Stimulated activated CD8-positive, alpha-beta memory T cell treated with anti-CD3 and anti-CD28 coated beads, Interleukin-7, amount 100 ng/mL, for 4 hours (primary cell): ENCODE measurements at regions not wholly inside any gene's neighbourhood (a gene's known extent, or its start where the extent isn't known, plus 50 kb on each side); places are given as distances from the start of the nearest gene placed in this dataset.
"Not testable (repeated sequence)": the region's sequence is repeated elsewhere in the genome, so short reads cannot be mapped to it uniquely, and the experiment has no call there.

Experiments used
- DNase-seq, 2 donors: peaks; one replicate each; pipeline ENCODE4 v3.0.0-alpha.2; 2020; ENCODE audit warnings: low read depth in 2 of 2

DNA sequence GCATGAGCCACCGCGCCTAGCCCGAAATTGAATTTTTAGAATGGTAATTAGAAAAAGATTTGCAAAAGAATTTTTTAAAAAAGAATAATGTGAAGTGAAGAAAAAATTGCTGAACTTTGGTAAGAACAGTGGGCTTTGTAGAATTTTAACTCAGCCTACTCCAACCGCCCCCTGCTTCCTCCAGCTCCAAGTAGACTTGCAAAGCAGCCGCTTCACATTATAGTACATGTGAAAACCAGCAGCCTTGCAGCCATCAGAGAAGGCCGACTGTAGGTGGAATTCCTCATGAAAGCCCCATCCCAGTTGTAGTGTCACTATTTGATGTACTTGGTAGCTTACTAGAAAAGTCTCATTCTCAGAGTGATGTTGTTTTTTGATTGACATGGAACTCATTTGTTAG, 835.6 kb downstream of the TBC1D32 start:
- DNase-seq, result no peak

DNA sequence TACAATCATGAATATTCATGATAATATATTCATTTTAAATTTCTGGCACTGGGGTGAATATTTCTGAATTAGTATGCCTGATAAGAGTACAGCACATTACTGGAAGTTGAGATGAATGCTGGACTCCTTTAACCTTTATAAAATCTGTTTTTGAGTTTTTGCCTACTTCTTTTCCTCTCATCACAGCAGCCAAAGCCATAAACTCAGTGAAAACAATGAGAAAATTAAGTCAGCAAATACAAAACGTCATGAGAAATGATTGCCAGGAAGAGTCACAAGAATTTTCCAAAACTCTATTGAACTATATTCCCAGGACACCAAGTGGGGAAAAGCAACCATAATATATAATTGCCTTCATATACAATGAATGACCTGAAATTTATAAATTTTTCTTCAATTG, 837.6 kb downstream of the TBC1D32 start:
- no peak for DNase-seq

DNA sequence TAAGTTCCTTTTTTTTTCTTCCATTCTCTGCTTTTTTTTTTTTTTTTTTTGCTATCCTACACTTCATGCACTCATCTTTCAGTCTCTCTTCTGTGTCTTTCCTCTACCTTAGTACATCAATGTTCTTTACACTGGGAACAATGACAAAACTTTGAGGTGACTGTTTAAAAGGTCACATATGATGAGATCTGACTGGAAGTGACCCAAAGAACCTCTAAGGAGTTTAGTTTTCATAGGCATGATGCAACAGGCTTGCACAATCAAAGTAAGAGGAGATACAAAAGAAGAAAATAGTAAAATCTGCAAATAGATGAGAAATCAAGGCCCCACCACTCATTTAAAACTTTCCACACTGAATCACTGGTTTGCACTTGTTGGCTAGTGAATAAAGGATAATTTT, 840.8 kb downstream of the TBC1D32 start:
- no peak for DNase-seq

DNA sequence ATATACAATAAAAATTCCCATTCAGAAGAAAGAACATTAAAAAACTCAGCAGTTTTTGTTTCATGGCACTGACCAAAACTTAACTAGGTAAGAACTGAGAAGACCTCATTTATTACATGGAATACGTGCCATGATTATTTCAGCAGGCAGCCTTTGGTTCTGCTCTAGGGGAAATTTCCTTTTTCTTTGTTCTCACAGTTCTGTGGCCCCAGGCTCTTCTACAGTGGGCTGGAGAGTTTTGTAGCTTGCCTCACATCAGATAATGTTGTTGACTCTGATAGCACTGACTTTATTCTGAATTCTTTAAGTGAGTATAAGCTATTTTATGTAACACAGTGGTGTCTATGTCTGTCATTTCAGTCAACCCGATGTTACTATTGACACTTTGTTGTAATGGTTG, 844.3 kb downstream of the TBC1D32 start:
- no peak for DNase-seq

DNA sequence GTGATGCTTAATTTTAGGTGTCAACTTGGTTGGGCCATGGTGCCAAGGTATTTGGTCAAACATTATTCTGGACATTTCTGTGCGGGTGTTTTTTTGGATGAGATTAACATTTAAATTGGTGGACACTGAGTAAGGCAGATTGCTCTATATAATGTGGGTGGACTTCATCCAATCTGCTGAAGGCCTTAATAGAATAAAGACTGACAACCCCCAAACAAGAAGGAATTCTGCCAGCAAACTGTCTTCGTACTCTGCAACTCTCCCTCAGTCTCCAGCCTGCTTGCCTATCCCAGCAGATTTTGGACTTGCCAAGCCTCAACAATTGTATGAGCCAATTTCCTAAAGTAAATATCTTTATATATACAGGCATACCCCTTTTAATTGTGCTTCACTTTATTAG, 850.1 kb downstream of the TBC1D32 start:
- DNase-seq, result no peak

DNA sequence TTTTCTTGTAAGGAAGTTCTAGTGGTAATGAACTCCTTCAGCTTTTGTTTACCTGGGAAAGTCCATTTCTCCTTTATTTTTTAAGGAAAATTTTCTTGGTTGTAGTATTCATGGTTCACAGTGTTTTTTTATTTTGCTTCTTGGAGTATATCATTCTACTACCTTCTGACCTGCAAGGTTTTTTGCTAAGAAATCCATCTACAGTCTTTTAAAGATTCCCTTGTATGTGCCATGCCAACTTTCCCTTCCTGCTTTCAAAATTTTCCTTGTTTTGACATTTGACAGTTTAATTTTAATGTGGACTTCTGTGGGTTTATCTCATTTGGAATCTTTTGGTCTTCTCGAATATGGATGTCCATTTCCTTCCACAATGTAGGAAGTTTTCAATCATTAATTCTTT, 855.6 kb downstream of the TBC1D32 start:
- no peak for DNase-seq

DNA sequence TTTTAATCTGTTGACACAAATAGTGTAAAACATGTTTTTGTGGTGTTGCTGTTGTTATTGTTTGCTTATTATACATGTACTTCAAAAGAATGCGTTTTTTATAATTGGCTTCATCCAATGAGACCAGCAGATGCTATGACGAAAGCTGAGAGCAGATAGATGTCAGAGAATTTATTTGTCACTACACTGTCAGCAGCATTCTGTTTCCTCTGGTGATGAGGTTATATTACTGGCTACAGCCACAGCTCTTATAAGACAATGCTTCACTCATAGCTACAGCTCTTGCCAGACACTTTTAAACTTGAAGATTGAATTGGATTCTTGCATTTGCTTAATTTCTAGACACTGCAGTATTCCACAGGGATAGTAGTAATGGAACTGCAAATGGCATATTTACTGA, 860.5 kb downstream of the TBC1D32 start:
- DNase-seq, result no peak

DNA sequence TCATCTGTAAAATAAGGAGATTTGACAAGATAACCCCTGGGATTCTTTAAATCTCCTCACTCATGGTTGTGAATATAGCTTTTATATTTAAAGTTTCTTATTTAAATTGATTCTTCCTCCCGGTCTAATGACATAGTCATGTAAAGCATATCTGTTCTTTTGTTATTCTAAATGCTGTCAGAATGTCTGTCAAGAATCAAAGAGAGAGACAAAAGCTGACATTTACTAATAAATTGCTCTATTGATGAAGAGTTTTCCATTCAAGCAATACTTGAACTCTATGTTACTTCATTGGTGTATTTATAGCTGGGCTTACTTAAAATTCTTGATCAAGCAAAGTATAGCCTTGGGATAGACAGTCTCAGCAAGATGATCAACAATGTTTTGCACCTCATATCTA, 865.8 kb downstream of the TBC1D32 start:
- no peak for DNase-seq

DNA sequence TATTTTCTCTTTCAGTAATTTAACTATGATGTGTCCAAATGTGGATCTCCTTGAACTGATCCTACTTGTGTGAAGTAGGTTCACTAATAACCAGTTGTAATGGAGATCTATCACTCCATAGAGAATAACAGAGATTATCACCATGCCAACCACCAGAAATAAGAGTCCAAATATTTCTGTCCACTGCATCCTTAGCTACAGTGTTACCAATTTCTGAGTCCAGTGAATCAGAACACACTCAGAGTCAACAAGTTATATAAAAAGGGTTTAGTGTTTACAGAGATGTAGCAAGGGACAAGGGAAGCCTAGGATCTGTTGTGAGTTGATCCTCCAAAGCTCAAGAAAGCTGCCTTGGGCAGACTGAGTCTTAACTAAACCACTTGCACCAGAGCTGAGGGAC, 882.8 kb downstream of the TBC1D32 start:
- no peak for DNase-seq

DNA sequence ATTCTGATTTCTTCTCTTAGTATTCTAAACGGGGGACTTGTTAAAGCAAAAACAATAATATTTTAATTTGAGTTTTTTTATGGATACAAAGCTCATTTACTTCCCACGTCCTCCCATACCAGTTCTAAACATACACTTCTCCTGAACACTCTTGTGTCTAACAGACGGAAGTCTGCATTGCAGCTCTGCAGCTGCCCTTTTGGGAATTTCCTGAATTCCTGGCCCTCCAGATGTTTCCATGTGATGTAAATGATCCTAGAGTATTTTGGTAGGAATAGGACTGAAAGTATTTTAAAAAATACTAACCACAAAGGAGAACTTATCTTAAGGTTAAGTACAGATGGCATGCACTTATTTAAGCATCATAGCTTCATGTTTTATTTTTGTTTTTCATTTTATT, 886.7 kb downstream of the TBC1D32 start:
- no peak for DNase-seq

DNA sequence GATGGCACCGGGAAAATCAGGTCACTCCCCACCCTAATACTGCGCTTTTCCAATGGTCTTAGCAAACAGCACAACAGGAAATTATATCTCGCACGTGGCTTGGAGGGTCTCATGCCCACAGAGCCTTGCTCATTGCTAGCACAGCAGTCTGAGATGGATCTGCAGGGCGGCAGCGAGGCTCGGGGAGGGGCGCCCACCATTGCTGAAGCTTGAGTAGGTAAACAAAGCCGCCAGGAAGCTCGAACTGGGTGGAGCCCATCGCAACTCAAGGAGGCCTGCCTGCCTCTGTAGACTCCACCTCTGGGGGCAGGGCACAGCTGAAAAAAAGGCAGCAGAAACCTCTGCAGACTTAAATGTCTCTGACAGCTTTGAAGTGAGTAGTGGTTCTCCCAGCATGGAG, 901.4 kb downstream of the TBC1D32 start:
- DNase-seq, result not testable (repeated sequence)

DNA sequence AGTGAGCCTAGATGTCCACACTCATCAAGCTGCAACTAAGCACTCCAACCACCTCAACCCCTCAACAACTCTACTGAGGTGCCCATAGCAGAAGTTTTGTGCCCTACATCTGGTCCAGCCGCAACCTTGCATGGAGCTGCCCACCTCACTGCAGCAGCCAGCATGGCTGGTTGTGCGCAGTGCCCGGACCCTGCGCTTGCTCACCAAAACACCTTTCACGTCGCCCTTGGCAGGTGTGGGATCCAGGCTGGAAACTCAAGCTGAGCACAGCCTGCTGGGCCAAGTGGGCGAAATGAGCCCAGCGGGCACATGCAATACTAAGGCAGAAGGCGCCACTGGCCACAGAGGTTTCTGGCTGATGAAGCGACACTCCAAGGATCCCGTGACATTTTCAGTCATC, 902.4 kb downstream of the TBC1D32 start:
- DNase-seq, result no peak

DNA sequence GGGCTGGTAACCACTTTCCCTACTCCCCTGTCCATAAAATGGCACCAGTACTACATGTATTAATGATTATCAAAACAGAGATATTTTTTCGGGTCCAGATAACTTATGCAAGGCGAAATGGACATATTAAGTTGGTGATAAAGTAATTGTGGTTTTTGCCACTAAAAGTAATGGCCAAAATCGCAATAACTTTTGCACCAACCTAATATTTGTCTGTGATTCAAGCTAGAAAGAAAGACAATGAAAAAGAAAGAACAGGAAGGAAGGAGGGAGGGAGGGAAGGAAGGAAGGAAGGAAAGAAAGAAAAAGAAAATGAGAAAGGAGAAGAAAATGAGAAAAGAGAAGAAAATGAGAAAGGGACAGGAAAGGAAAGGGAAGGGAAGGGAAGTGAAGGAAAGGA, 922.9 kb downstream of the TBC1D32 start:
- no peak for DNase-seq

DNA sequence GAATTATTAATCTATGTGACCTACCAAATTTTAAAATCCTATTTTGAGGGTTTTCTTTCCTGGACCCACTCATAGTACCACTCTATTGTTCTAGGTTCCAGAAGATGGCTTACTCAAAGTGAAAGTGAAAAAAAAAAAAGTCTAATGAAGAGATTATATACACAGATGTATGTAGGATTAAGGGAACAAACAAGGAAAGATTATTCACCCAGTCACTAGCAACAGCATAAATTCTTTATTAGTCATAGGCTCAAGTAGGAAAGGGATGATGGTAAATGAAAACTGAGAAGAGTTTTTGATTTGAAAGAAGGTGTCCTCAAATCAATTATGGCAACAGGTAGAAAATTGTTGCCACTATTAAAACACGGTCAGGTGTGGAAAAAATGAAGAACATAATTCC, 923.7 kb downstream of the TBC1D32 start:
- no peak for DNase-seq

DNA sequence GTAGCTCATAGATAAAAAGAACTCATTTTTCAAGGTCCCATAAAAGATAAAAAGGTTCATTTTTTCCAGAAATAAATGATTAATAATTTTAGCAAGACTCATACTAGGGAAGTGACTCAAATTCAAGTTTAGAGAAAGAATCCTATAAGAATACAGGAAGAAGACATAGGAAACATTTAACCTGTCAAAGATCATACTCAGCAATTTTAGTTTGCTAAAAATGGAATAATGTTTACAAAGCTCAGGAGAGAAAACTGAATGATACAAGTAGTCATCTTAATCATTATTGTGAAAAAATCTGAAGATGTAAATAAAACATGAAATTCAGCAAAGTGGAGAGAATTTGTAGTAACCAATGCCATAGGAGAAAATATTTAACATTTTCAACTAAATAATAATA, 926.6 kb downstream of the TBC1D32 start:
- no peak for DNase-seq

DNA sequence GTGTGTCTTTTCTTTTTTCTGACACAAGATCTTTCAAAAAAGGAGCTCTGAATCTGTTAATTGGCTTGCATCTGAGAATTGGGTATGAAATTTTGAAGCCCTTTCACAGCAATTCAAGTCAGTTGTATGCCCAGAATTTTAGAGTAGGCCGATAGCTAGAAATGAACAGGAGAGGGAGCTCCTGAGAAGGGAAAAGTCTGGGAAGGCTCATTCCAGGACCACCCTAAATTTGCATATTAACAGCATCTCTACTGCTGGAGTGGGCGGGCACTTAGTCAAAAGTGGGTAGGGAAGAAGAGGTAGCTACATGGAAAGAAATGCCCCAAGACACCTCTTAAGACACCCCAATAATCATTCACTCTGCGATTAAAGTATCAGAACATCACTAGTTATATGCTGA, 928.3 kb downstream of the TBC1D32 start:
- no peak for DNase-seq

DNA sequence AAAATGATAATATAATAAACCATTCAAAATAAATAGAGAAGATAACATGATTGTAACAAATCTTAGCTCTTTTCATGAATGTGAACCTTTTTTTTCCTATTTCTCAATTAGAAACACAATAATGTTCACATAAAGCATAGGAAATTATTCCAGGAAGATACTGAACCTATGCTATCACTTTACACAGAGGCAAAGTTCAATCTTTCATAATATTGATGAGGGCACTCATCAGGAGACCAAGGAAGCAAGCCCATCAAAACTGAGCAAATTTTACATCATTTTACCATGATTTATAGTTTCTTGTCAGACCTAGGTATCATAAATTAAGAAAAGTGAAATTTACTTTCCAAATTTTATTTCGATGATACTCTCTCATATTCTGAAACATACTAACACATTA, 938.5 kb downstream of the TBC1D32 start:
- DNase-seq, result no peak

DNA sequence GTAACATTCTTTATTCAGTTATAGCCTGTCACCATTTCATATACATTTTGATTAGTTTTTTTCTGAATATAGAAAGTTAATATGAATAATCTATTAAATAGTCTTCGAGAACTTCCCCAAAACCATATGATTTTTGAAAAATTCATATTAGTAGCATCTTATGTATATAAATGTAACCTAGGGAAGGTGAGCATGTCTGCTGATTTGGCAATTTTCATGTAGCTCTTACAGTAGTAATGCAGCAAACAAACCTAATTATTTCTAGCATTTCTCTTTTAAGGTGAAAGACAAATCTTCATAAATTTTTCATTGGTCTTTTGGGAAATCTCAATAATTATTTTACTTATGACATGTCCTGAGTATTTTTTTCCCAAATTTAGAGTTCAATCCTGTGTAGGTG, 939.0 kb downstream of the TBC1D32 start:
- DNase-seq, result no peak

DNA sequence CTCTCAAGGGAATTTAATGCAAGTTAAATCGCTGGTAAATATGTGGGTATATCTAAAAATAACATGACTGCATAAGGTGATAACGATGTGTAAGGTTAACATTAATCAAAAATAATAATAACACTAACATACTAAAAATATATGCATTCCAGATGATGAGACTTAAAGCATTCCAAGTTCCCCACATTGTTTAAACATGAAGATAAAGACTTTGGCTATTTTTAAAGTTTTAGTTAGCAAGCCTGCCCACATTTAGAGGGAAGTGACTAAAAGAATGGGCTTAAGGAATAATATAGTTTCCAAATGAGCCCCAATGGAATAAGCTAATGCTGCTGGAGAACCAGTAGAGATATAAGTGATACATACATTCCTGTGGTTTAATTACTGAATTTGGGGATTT, 941.3 kb downstream of the TBC1D32 start:
- DNase-seq, result no peak

DNA sequence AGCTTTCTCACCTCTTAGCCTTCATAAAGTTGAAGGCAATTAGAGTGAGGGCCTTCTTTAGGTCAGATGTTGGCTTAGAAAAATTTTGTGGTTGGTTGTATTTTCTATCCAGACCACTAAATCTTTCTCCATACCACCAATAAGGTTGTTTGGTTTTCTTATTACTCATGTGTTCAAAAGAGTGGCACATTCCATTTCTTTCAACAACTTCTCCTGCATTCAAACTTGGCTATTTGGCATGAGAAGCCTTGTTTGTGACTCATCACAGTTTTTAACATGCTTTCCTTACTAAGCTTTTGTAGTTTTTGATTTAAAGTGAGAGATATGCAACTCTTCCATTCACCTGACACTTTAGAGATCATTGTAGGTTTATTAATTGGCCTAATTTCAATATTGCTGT, 949.6 kb downstream of the TBC1D32 start:
- no peak for DNase-seq

DNA sequence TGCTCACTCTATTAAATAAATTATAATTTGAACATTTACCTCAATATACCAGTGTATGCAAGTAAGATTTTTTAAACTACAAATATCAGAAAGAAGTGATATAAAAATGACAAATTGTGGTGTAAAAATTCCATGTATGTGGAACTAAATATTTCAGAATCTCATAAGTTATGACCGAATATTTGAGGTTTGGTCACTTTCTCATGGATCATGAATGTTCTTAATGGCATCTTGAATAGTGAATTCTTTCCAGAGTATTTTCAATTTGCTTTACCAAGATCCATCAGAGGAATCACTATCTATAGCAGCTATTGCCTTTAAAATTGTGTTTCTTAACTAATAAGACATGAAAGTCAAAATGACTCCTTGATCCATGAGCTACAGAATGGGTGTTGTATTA, 950.6 kb downstream of the TBC1D32 start:
- no peak for DNase-seq

DNA sequence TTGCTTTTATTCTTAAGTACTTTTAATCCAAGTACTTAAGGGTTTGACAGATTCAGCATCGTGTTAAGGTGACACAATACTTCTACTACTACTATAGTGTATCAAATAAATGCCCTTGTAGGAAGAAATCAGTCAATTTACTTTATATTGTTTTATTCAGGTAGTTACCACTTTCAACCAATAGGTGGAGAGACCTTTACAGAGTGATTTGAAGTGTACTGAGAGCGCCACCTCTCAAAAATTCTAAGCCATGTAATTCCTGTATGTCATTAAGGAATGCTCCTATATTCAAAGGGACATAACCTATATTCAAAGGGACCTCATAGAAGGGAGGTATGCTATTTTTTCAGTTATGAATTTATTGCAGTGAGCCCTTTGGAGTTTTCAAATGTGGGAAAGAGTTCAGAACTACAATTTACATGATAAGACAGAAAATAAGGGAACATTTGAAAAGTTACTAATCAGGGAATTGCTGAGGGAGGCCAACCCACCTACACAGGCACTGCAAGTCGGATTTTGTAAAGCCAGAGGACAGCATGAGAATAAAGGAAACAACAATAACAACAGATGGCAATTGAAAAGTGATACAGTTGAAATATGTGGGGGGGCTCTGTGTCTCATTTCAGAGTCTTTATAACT, 955.6 kb downstream of the TBC1D32 start:
- no peak for DNase-seq

DNA sequence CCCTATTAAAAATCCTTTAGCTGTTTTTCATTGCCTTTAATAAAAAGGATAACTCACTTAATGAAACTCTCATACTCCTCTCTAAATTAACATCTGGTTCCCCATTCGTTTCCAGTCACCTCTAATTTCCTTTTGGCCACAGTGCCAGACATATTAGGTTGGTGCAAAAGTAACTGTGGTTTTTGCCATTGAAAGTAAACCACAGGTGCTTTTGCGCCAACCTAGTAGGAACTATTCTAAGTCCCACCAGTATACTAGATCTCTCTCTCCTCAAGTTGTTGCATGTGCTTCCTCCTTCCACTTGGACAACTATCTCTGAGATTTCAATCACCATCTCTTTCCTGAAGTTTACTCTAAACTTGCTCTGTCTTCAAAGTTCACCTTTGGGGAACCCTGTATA, 961.1 kb downstream of the TBC1D32 start:
- DNase-seq, result no peak

DNA sequence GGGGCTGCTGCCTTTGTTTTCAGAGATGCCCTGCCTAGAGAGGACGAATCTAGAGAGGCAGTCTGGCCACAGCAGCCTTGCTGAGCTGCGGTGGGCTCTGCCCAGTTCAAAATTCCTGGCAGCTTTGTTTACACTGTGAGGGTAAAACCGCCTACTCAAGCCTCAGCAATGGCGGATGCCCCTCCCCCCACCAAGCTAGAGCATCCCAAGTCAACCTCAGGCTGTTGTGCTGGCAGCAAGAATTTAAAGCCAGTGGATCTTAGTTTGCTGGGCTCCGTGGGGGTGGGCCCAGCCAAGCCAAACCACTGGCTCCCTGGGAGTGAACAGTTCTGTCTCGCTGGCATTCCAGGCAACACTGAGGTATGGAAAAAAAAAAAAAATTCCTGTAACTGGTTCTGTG, 970.9 kb downstream of the TBC1D32 start:
- no peak for DNase-seq

DNA sequence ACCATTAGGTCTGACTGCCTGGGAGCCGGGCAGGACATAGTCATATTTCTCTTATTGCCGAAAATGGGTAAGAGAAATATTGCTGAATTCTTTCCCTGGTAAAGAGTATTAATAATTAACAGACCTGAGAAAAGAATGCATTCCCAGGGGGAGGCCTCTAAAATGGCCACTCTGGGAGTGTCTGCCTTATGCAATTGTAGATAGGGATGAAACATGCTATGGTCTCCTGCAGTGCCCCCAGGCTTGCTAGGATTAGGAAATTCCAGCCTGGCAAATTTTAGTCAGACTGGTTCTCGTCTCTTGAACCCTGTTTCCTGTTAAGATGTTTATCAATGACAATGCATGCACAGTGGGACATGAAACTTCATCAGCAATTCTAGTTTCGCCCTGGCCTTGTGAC, 975.7 kb downstream of the TBC1D32 start:
- not testable (repeated sequence) for DNase-seq
